Smooth muscle cell (in vitro differentiated cells): ENCODE measurements at regions not wholly inside any gene's neighbourhood (a gene's known extent, or its start where the extent isn't known, plus 50 kb on each side); places are given as distances from the start of the nearest gene placed in this dataset.

Experiments
- DNase-seq: peaks from one replicate; lab custom pipeline; 2025; ENCODE audit not compliant: unreplicated experiment; lab: John Stamatoyannopoulos, UW
- H2AFZ ChIP-seq: fragments of 200-600 bp; sonication (generic); 2 replicates; pipeline ENCODE4 v1.6.0; 2016; ENCODE audit warnings: antibody characterized with exemption, low read depth, mild to moderate bottlenecking
- H3F3A ChIP-seq: fragments of 200-600 bp; sonication (generic); 2 replicates; pipeline ENCODE4 v1.6.0; 2017; ENCODE audit warnings: antibody characterized with exemption, low read depth
- H3K27ac ChIP-seq: fragments of 200-600 bp; sonication (generic); 2 replicates; pipeline ENCODE4 v1.5.1; 2016; ENCODE audit warnings: low read depth, mild to moderate bottlenecking
- H3K27me3 ChIP-seq: fragments of 200-600 bp; sonication (generic); 2 replicates; pipeline ENCODE4 v1.6.1; 2016; ENCODE audit warnings: low read depth, mild to moderate bottlenecking
- H3K36me3 ChIP-seq: fragments of 200-600 bp; sonication (generic); 2 replicates; pipeline ENCODE4 v1.5.1; 2016; ENCODE audit warnings: low read depth
- H3K4me1 ChIP-seq: fragments of 200-600 bp; sonication (generic); 2 replicates; pipeline ENCODE4 v1.5.1; 2016; ENCODE audit warnings: low read depth
- H3K4me2 ChIP-seq: fragments of 200-600 bp; sonication (generic); 2 replicates; pipeline ENCODE4 v1.6.0; 2016; ENCODE audit warnings: mild to moderate bottlenecking
- H3K4me3 ChIP-seq: fragments of 200-600 bp; sonication (generic); 2 replicates; pipeline ENCODE4 v1.5.1; 2016; ENCODE audit warnings: mild to moderate bottlenecking
- H3K79me2 ChIP-seq: fragments of 200-600 bp; sonication (generic); 2 replicates; pipeline ENCODE4 v1.6.0; 2016; ENCODE audit warnings: low read depth, mild to moderate bottlenecking
- H3K9ac ChIP-seq: fragments of 200-600 bp; sonication (generic); 2 replicates; pipeline ENCODE4 v1.6.0; 2016; ENCODE audit warnings: low read depth
- H3K9me3 ChIP-seq: fragments of 200-600 bp; sonication (generic); replicated peaks from 2 replicates; pipeline ENCODE4 v1.5.1; 2016; ENCODE audit warnings: low read depth
- H4K20me1 ChIP-seq: fragments of 200-600 bp; sonication (generic); 2 replicates; pipeline ENCODE4 v1.6.0; 2016; ENCODE audit warnings: low read depth
- WGBS: methylation state at CpG from one replicate; pipeline ENCODE4 v1.1.7; 2016; ENCODE audit warnings: low lambda C conversion rate; 5-methylcytosine and 5-hydroxymethylcytosine counted together
- TF ChIP-seq, protein P1 (sequence below): fragments of 200-600 bp; sonication (generic); IDR thresholded peaks from 2 replicates; pipeline ENCODE4 v1.5.1; 2017; ENCODE audit warnings: borderline replicate concordance, mild to moderate bottlenecking, antibody characterized with exemption; ENCODE audit not compliant: insufficient read depth, poor library complexity, severe bottlenecking

- WGBS, result 89% methylated on average over 5 of the region's 5 CpGs
- DNase-seq, result no peak
- H3F3A ChIP-seq, result no peaks in the 10 kb centered on the region
- H3K4me1 ChIP-seq, result no peaks in the 10 kb centered on the region
- no peaks in the 10 kb centered on the region for H3K36me3 ChIP-seq
- H3K27me3 ChIP-seq, result peaks cover 21% of the 10 kb centered on the region
- H4K20me1 ChIP-seq, result no peaks in the 10 kb centered on the region
- H2AFZ ChIP-seq, result no peak overlapping the region
- H3K9ac ChIP-seq, result no peak overlapping the region
- H3K9me3 ChIP-seq, result no peaks in the 10 kb centered on the region
- H3K4me3 ChIP-seq, result no peak overlapping the region
- no peaks in the 10 kb centered on the region for H3K79me2 ChIP-seq
- no peak overlapping the region for H3K27ac ChIP-seq
- H3K4me2 ChIP-seq, result no peak overlapping the region
- TF ChIP-seq, protein P1, sequence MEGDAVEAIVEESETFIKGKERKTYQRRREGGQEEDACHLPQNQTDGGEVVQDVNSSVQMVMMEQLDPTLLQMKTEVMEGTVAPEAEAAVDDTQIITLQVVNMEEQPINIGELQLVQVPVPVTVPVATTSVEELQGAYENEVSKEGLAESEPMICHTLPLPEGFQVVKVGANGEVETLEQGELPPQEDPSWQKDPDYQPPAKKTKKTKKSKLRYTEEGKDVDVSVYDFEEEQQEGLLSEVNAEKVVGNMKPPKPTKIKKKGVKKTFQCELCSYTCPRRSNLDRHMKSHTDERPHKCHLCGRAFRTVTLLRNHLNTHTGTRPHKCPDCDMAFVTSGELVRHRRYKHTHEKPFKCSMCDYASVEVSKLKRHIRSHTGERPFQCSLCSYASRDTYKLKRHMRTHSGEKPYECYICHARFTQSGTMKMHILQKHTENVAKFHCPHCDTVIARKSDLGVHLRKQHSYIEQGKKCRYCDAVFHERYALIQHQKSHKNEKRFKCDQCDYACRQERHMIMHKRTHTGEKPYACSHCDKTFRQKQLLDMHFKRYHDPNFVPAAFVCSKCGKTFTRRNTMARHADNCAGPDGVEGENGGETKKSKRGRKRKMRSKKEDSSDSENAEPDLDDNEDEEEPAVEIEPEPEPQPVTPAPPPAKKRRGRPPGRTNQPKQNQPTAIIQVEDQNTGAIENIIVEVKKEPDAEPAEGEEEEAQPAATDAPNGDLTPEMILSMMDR, result no peak
Measured at GRCh38 chr1:42004860-42005259, 86.1 kb upstream of the HIVEP3 start.

GRCh38 chr1:42004322-42004721 lies 85.6 kb upstream of the HIVEP3 start:
- H3K27ac ChIP-seq, result no peak overlapping the region
- TF ChIP-seq, protein P1, result no peak
- no peaks in the 10 kb centered on the region for H3F3A ChIP-seq
- no peaks in the 10 kb centered on the region for H3K9me3 ChIP-seq
- H4K20me1 ChIP-seq, result no peaks in the 10 kb centered on the region
- no peaks in the 10 kb centered on the region for H3K36me3 ChIP-seq
- 96% methylated on average over 4 of the region's 4 CpGs for WGBS
- no peak overlapping the region for H2AFZ ChIP-seq
- no peaks in the 10 kb centered on the region for H3K79me2 ChIP-seq
- no peaks in the 10 kb centered on the region for H3K4me1 ChIP-seq
- no peak overlapping the region for H3K9ac ChIP-seq
- H3K4me3 ChIP-seq, result no peak overlapping the region
- DNase-seq, result no peak
- H3K4me2 ChIP-seq, result no peak overlapping the region
- peaks cover 21% of the 10 kb centered on the region for H3K27me3 ChIP-seq

DNA sequence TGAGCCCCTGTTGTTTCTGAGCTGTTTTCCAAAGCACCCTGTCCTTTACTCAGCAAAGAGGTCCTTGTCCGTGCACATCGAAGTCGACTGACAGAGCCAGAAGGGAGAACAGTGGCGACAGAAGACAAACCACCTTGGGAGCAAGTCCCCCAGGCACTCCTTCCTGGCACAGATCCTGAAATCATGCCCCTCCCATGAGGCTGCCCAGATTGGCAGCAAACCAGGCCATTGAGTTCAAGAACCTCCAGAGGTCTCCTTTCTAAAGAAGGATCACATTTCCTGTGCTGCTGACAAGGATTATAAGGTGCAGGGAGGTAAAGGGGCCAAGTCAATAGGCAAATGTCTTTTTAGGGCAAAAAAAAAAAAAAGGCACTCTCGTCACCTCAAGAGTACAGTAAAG lies 84.7 kb upstream of the HIVEP3 start:
- no peak overlapping the region for H2AFZ ChIP-seq
- H3K4me3 ChIP-seq, result no peak overlapping the region
- no peaks in the 10 kb centered on the region for H3F3A ChIP-seq
- no peak overlapping the region for H3K27ac ChIP-seq
- DNase-seq, result no peak
- no peaks in the 10 kb centered on the region for H3K9me3 ChIP-seq
- H3K4me2 ChIP-seq, result no peak overlapping the region
- no peaks in the 10 kb centered on the region for H3K36me3 ChIP-seq
- peaks cover 21% of the 10 kb centered on the region for H3K27me3 ChIP-seq
- no peak overlapping the region for H3K9ac ChIP-seq
- H3K79me2 ChIP-seq, result no peaks in the 10 kb centered on the region
- WGBS, result 90% methylated on average over 5 of the region's 5 CpGs
- TF ChIP-seq, protein P1, result no peak
- H3K4me1 ChIP-seq, result no peaks in the 10 kb centered on the region
- no peaks in the 10 kb centered on the region for H4K20me1 ChIP-seq

DNA sequence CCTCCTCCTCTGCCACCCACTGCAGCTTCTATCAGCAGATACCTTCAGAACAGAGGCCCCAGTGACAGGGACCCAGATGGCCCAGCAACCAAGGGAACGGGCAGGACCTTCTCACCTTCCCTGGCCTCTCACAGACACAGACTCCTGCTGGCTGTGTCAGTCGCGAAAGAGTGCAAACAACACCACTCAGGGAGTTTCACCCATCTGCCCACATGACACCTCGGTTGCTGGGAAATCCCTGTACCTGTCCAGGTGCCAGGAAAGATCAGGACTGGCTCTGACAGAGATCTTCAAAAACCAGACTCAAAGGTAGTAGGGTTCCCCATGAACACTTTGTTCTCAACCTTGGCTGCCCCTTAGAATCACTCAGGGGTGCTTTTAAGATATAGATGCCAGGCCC lies 83.5 kb upstream of the HIVEP3 start:
- TF ChIP-seq, protein P1, result no peak
- H3K4me3 ChIP-seq, result no peak overlapping the region
- H3K9me3 ChIP-seq, result no peaks in the 10 kb centered on the region
- no peak overlapping the region for H3K27ac ChIP-seq
- no peak overlapping the region for H2AFZ ChIP-seq
- H4K20me1 ChIP-seq, result no peaks in the 10 kb centered on the region
- WGBS, result 89% methylated on average over 4 of the region's 4 CpGs
- H3K36me3 ChIP-seq, result no peaks in the 10 kb centered on the region
- no peaks in the 10 kb centered on the region for H3K79me2 ChIP-seq
- peaks cover 17% of the 10 kb centered on the region for H3K27me3 ChIP-seq
- DNase-seq, result no peak
- H3K4me1 ChIP-seq, result no peaks in the 10 kb centered on the region
- no peak overlapping the region for H3K4me2 ChIP-seq
- no peaks in the 10 kb centered on the region for H3F3A ChIP-seq
- H3K9ac ChIP-seq, result no peak overlapping the region
